NT2/D1 (cell line): ENCODE measurements at regions not wholly inside any gene's neighbourhood (a gene's known extent, or its start where the extent isn't known, plus 50 kb on each side); places are given as distances from the start of the nearest gene placed in this dataset.

ENCODE experiments used
- SUZ12 ChIP-seq: IDR thresholded peaks from 2 replicates; pipeline ENCODE4 v1.6.1; 2011; ENCODE audit not compliant: insufficient read length, insufficient read depth; ENCODE audit errors: extremely low read depth
- YY1 ChIP-seq: IDR thresholded peaks from 2 replicates; pipeline ENCODE4 v1.6.1; 2011; ENCODE audit not compliant: insufficient read length, insufficient read depth
- ZNF274 ChIP-seq: IDR thresholded peaks from 2 replicates; pipeline ENCODE4 v1.6.1; 2011; ENCODE audit warnings: mild to moderate bottlenecking, low read depth, low read length

DNA sequence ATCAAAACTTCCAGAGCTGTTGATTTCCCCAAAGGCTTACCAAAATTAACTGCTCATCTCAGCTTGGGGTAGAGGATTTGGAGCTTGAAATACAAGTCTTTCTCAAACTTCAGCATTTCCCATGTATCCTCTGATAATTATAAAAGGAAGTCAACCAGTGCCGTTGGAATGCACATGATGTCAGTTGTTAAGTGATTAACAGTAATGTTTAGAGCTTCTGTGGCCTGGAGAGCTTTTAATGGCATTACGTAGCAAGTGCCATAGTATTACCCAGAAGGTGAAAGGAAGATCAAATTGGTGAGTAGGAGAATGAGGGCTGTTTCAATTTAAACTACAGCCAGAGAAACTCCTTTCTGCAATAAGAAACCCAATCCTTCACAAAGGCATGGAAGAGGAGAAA lies 62.5 kb upstream of the PTPRR start:
- no peak for TF ChIP-seq ZNF274
- no peak for TF ChIP-seq SUZ12
- no peak for TF ChIP-seq YY1
